Thoracic aorta (tissue), 2 donors: ENCODE measurements at regions not wholly inside any gene's neighbourhood (a gene's known extent, or its start where the extent isn't known, plus 50 kb on each side); places are given as distances from the start of the nearest gene placed in this dataset.

Experiments
- ATAC-seq: fragments of 150-250 bp; one replicate; pipeline ENCODE4 v1.8.0; 2017; ENCODE audit warnings: low read depth; ENCODE audit not compliant: insufficient number of reproducible peaks, low FRiP score
- DNase-seq: peaks from one replicate; pipeline ENCODE4 v3.0.0-alpha.2; 2020; ENCODE audit warnings: low spot score
- H3K27ac ChIP-seq, 2 donors: fragments of 200-600 bp; sonication (generic); 1 replicate in 1 of 2; 2 replicates in 1 of 2; pipeline ENCODE4 v1.5.1; 2016; ENCODE audit warnings: mild to moderate bottlenecking in 2 of 2, moderate library complexity in 2 of 2
- H3K27me3 ChIP-seq: fragments of 200-600 bp; sonication (generic); replicated peaks from 2 replicates; pipeline ENCODE4 v1.6.0; 2016; ENCODE audit warnings: mild to moderate bottlenecking; ENCODE audit not compliant: insufficient read depth
- H3K36me3 ChIP-seq: fragments of 200-600 bp; sonication (generic); one replicate; pipeline ENCODE4 v1.5.1; 2016
- H3K4me1 ChIP-seq, 2 donors: fragments of 200-600 bp; sonication (generic); 1 replicate in 1 of 2; 2 replicates in 1 of 2; pipeline versions ENCODE4 v1.5.1 to v1.6.0; 2016; ENCODE audit warnings: low read depth in 2 of 2, mild to moderate bottlenecking in 1 of 2; ENCODE audit not compliant: control insufficient read depth in 1 of 2
- H3K4me3 ChIP-seq: fragments of 200-600 bp; sonication (generic); 2 replicates; pipeline ENCODE4 v1.5.1; 2016; ENCODE audit warnings: mild to moderate bottlenecking
- H3K9me3 ChIP-seq: fragments of 200-600 bp; sonication (generic); 2 replicates; pipeline ENCODE4 v1.5.1; 2016
- TF ChIP-seq, protein P1 (sequence below): fragments of 200-600 bp; sonication (generic); IDR thresholded peaks from one replicate; pipeline ENCODE4 v1.5.1; 2019; ENCODE audit warnings: antibody characterized with exemption

DNA sequence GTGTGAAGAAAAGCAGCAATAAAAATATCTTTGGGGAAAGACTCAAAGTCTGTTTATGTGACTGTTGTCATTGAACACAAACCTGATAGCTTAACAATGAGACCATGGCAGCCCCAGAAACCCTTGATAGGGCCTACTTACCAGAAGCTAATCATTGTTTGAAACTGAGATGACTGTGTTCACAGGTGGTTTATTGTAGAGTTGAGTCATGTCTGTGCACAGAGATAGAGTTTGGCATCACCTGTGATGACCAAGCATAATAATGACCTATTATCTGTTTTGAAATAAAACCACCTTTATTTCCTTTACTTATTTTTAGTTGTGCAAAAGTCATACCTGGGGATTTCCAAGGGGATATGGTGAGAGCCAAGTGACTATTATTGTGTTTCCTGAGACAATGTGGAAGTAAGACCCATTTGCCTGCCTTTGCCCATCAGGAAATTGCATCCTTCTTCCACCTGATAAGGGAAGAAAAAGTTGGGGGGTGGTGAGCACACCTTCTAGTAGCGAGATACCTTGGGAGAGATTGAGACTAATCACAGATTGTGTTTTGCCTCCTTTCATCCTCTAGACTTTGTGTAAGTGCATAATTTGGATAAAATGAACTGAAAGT is 456.9 kb upstream of the JAG1 start:
- no peak overlapping the region for H3K4me3 ChIP-seq
- TF ChIP-seq, protein P1, sequence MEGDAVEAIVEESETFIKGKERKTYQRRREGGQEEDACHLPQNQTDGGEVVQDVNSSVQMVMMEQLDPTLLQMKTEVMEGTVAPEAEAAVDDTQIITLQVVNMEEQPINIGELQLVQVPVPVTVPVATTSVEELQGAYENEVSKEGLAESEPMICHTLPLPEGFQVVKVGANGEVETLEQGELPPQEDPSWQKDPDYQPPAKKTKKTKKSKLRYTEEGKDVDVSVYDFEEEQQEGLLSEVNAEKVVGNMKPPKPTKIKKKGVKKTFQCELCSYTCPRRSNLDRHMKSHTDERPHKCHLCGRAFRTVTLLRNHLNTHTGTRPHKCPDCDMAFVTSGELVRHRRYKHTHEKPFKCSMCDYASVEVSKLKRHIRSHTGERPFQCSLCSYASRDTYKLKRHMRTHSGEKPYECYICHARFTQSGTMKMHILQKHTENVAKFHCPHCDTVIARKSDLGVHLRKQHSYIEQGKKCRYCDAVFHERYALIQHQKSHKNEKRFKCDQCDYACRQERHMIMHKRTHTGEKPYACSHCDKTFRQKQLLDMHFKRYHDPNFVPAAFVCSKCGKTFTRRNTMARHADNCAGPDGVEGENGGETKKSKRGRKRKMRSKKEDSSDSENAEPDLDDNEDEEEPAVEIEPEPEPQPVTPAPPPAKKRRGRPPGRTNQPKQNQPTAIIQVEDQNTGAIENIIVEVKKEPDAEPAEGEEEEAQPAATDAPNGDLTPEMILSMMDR: no peak
- no peaks in the 10 kb centered on the region for H3K4me1 ChIP-seq
- H3K27me3 ChIP-seq: no peaks in the 10 kb centered on the region
- H3K27ac ChIP-seq: no peak overlapping the region
- no peak for DNase-seq
- no peak for ATAC-seq
- no peaks in the 10 kb centered on the region for H3K9me3 ChIP-seq
- no peaks in the 10 kb centered on the region for H3K36me3 ChIP-seq

DNA sequence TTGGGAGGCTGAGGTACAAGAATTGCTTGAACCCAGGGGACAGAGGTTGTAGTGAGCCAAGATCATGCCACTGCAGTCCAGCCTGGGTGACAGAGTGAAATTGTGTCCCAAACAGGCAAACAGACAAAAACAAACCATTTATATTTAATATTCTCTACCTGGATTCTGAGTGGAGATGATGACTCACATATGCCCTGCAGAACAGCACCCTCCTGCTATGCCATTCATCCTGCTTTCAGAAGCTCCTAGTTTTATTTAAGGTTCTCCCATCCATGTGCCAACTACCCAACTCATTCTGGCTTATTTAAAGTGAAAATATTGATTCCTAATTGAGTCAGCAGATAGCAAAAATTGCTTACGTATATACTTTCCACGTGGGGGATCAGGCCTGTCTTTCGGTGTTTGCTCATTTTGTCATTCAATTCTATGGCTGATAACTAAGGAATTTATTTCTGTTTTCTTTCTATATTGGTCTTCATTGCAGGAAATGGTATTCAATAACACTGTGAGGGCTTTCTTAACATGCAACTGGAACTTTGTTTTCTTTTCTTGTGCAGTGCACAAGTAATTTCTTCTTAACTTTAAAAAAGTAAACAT is 459.1 kb upstream of the JAG1 start:
- ATAC-seq (no peak), DNase-seq (no peak)
- TF ChIP-seq, protein P1: no peak
- peaks cover 0 to 6% of the 10 kb centered on the region in 2 donors for H3K4me1 ChIP-seq
- no peaks in the 10 kb centered on the region for H3K36me3 ChIP-seq
- no peaks in the 10 kb centered on the region for H3K9me3 ChIP-seq
- no peak overlapping the region for H3K27ac ChIP-seq
- H3K4me3 ChIP-seq: no peak overlapping the region
- H3K27me3 ChIP-seq: no peaks in the 10 kb centered on the region

DNA sequence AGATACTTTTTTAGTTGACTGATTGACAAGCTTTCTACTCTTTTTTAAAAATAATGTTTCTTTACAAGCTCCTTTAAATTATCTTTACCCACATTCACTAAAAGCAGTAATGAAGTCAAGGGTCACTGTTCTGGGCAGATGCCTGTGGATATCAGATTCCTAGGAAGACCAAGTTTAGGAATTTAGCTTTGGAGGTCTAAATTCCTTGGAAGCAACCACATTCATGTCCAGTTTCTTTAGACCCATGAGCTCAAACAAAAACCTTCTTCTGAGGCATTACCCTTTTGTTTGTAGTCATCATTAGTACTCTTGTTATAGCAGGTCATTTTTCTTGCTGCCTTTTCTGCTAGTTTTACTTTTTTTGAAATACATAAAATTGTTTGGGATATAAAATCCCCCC is 462.9 kb upstream of the JAG1 start:
- Histone ChIP-seq H3K4me3 (no peak overlapping the region), H3K36me3 (no peaks in the 10 kb centered on the region), H3K27me3 (no peaks in the 10 kb centered on the region), H3K4me1 (peaks cover 0 to 6% of the 10 kb centered on the region in 2 donors), H3K27ac (no peak overlapping the region), H3K9me3 (no peaks in the 10 kb centered on the region)
- ATAC-seq: no peak
- TF ChIP-seq, protein P1: no peak
- DNase-seq: no peak

DNA sequence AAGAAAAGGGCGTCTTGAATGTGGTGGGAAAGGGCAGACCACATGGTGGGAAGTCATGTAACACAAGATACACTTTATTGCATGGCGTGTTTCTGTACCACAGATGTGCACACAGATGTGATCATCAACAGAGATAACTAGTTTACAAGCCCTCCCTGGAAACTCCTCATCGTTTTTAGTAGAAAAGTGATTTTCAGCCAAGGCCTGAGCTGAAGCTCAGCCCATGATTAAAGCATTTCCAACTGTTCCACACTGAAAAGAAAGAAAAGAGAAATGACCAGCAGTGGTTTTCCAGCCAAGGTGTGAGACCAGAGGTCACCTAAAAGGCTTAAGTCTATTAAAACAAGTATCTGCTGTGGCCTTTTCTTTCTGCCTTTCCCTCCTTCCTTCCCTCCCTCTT is 463.9 kb upstream of the JAG1 start:
- ATAC-seq (no peak), DNase-seq (no peak)
- TF ChIP-seq, protein P1: no peak
- H3K27ac ChIP-seq: no peak overlapping the region
- no peaks in the 10 kb centered on the region for H3K27me3 ChIP-seq
- H3K36me3 ChIP-seq: no peaks in the 10 kb centered on the region
- H3K4me1 ChIP-seq: peaks cover 0 to 6% of the 10 kb centered on the region in 2 donors
- no peak overlapping the region for H3K4me3 ChIP-seq
- H3K9me3 ChIP-seq: no peaks in the 10 kb centered on the region

DNA sequence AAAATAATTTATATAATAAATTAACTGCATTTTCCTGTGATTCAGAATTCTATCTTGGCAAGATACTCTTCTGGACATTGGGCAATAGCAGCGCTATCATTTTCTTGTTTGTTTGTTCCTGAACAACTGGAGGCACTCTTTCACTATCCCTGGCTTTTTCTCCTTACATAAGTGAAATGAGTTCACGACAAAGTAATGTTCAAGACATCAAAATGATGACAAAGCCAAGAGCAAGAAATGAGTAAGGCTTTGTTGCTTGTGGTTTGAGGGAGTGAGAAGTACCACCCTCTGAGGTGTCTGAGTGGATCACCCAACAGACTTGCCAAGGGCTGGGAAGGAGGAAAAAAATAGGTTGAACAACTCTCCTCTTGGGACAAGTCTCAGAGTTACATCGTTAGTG is 466.6 kb upstream of the JAG1 start:
- Histone ChIP-seq H3K27me3 (no peaks in the 10 kb centered on the region), H3K27ac (no peak overlapping the region), H3K9me3 (no peaks in the 10 kb centered on the region), H3K36me3 (no peaks in the 10 kb centered on the region), H3K4me3 (no peak overlapping the region), H3K4me1 (peaks cover 3 to 23% of the 10 kb centered on the region in 2 donors)
- ATAC-seq (no peak), DNase-seq (no peak)
- TF ChIP-seq, protein P1: no peak
